ENCODE measurements at regions not wholly inside any gene's neighbourhood (a gene's known extent, or its start where the extent isn't known, plus 50 kb on each side); places are given as distances from the start of the nearest gene placed in this dataset.

- Histone ChIP-seq H3K36me3 (replicated peaks in 1 of 2) (no peaks in the 10 kb centered on the region), H3K27me3 (no peaks in the 10 kb centered on the region), H3K9me3 (replicated peaks in 1 of 3) (no peaks in the 10 kb centered on the region), H3K27ac (no peak overlapping the region), H3K4me3 (no peak overlapping the region), H3K4me1 (replicated peaks in 1 of 2) (no peaks in the 10 kb centered on the region)
- no peak for DNase-seq
- intact Hi-C loops (cut with DNase I), result no loop called here
- no peak for TF ChIP-seq CTCF (IDR thresholded peaks at IDR 0.05)
- TF ChIP-seq POLR2A (IDR thresholded peaks at IDR 0.05), result no peak
Observed at GRCh38 chr14:82403987-82404386, 870.3 kb upstream of the SEL1L start.

GRCh38 chr14:82410064-82410463 lies 876.4 kb upstream of the SEL1L start:
- Histone ChIP-seq H3K9me3 (replicated peaks in 1 of 3) (no peaks in the 10 kb centered on the region), H3K36me3 (replicated peaks in 1 of 2) (no peaks in the 10 kb centered on the region), H3K27me3 (no peaks in the 10 kb centered on the region), H3K27ac (no peak overlapping the region), H3K4me1 (replicated peaks in 1 of 2) (no peaks in the 10 kb centered on the region), H3K4me3 (no peak overlapping the region)
- no peak for TF ChIP-seq POLR2A (IDR thresholded peaks at IDR 0.05)
- no peak for TF ChIP-seq CTCF (IDR thresholded peaks at IDR 0.05)
- WGBS, 4 donors, result 77 to 84% (median 80%) methylated on average over 1 of the region's 1 CpG
- no peak for DNase-seq
- intact Hi-C loops (cut with DNase I), result no loop called here

- Histone ChIP-seq H3K27me3 (no peaks in the 10 kb centered on the region), H3K36me3 (replicated peaks in 1 of 2) (no peaks in the 10 kb centered on the region), H3K27ac (no peak overlapping the region), H3K9me3 (replicated peaks in 1 of 3) (no peaks in the 10 kb centered on the region), H3K4me1 (replicated peaks in 1 of 2) (no peaks in the 10 kb centered on the region), H3K4me3 (no peak overlapping the region)
- TF ChIP-seq CTCF (IDR thresholded peaks at IDR 0.05) (no peak), POLR2A (IDR thresholded peaks at IDR 0.05) (no peak)
- no peak for DNase-seq
- intact Hi-C loops (cut with DNase I), result no loop called here
Observed at GRCh38 chr14:82411298-82411697, 877.6 kb upstream of the SEL1L start.

GRCh38 chr14:82412545-82412944 lies 878.9 kb upstream of the SEL1L start:
- Histone ChIP-seq H3K4me3 (no peak overlapping the region), H3K9me3 (replicated peaks in 1 of 3) (no peaks in the 10 kb centered on the region), H3K4me1 (replicated peaks in 1 of 2) (no peaks in the 10 kb centered on the region), H3K36me3 (replicated peaks in 1 of 2) (no peaks in the 10 kb centered on the region), H3K27me3 (no peaks in the 10 kb centered on the region), H3K27ac (no peak overlapping the region)
- 78 to 91% (median 86%) methylated on average over 1 of the region's 1 CpG for WGBS, 4 donors
- TF ChIP-seq CTCF (IDR thresholded peaks at IDR 0.05) (no peak), POLR2A (IDR thresholded peaks at IDR 0.05) (no peak)
- no peak for DNase-seq
- intact Hi-C loops (cut with DNase I), result no loop called here
